ENCODE measurements at regions not wholly inside any gene's neighbourhood (a gene's known extent, or its start where the extent isn't known, plus 50 kb on each side); places are given as distances from the start of the nearest gene placed in this dataset.
"Not testable (repeated sequence)": the region's sequence is repeated elsewhere in the genome, so short reads cannot be mapped to it uniquely, and the experiment has no call there.

DNA sequence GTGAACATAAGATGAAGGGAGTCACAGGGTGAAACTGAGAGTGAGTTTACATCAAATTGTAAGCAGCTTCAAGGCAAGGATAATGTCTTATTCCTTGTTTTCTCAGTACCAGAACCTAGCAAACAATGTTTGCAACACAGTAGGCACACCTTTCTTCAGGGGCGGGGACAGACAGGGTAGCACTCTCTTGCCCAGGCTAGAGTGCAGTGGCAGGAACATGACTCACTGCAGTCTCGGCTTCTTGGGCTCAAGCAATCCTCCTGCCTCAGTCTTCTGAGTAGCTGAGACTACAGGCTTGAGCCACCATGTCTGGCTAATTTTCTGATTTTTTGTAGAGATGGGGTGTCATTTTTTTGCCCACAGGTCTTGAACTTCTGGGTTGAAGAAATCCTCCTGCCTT, 299.8 kb downstream of the CD83 start:
- 73% methylated on average over 2 of the region's 2 CpGs for WGBS (ENCODE audit: low lambda C conversion rate, missing lambda C conversion rate)
- H3K9me3 ChIP-seq (ENCODE audit: low read depth): no peaks in the 10 kb centered on the region
- H3K4me1 ChIP-seq (ENCODE audit: insufficient read depth): no peaks in the 10 kb centered on the region
- H4K20me1 ChIP-seq (ENCODE audit: insufficient read depth, poor library complexity, severe bottlenecking): no peaks in the 10 kb centered on the region
- no peak overlapping the region for H2AFZ ChIP-seq
- no peak overlapping the region for H3K27ac ChIP-seq
- no peaks in the 10 kb centered on the region for H3K27me3 ChIP-seq
- H3K4me3 ChIP-seq: no peak overlapping the region
- no peak overlapping the region for H3K4me2 ChIP-seq
- no peaks in the 10 kb centered on the region for H3K36me3 ChIP-seq (replicated peaks; ENCODE audit: insufficient read depth, low read depth)
- no peak for DNase-seq (ENCODE audit: low spot score)
- H3K79me2 ChIP-seq: no peaks in the 10 kb centered on the region
- no peaks in the 10 kb centered on the region for H3K9me2 ChIP-seq (replicated peaks; ENCODE audit: insufficient read depth)
- no peak for TF ChIP-seq EZH2 (IDR thresholded peaks at IDR 0.05; ENCODE audit: borderline replicate concordance)
- TF ChIP-seq, protein P1, sequence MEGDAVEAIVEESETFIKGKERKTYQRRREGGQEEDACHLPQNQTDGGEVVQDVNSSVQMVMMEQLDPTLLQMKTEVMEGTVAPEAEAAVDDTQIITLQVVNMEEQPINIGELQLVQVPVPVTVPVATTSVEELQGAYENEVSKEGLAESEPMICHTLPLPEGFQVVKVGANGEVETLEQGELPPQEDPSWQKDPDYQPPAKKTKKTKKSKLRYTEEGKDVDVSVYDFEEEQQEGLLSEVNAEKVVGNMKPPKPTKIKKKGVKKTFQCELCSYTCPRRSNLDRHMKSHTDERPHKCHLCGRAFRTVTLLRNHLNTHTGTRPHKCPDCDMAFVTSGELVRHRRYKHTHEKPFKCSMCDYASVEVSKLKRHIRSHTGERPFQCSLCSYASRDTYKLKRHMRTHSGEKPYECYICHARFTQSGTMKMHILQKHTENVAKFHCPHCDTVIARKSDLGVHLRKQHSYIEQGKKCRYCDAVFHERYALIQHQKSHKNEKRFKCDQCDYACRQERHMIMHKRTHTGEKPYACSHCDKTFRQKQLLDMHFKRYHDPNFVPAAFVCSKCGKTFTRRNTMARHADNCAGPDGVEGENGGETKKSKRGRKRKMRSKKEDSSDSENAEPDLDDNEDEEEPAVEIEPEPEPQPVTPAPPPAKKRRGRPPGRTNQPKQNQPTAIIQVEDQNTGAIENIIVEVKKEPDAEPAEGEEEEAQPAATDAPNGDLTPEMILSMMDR (IDR thresholded peaks at IDR 0.05; ENCODE audit: poor library complexity): no peak
- no peak for TF ChIP-seq EZH2phosphoT487 (IDR thresholded peaks at IDR 0.05; ENCODE audit: low read depth, severe bottlenecking, unreplicated experiment)

DNA sequence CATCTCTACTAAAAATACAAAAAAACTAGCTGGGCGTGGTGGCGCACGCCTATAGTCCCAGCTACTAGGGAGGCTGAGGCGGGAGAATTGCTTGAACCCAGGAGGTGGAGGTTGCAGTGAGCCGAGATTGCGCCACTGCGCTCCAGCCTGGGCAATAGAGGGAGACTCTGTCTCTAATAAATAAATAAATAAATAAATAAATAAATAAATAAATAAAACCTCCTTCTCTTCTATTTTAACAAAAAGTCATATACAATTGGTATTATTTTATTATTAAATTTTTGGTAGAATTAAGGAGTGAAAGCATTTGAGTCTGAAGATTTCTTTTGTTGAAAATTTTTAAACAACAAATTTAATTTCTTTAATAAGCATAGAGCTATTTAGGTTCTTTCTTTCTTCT, 301.7 kb downstream of the CD83 start:
- not testable (repeated sequence) for H4K20me1 ChIP-seq (ENCODE audit: insufficient read depth, poor library complexity, severe bottlenecking); DNase-seq (ENCODE audit: low spot score); H3K79me2 ChIP-seq; H3K4me3 ChIP-seq; H3K4me2 ChIP-seq; H2AFZ ChIP-seq; H3K27me3 ChIP-seq; H3K9me2 ChIP-seq (replicated peaks; ENCODE audit: insufficient read depth); H3K27ac ChIP-seq; H3K4me1 ChIP-seq (ENCODE audit: insufficient read depth); H3K36me3 ChIP-seq (replicated peaks; ENCODE audit: insufficient read depth, low read depth); H3K9me3 ChIP-seq (ENCODE audit: low read depth)
- 97% methylated on average over 7 of the region's 7 CpGs for WGBS (ENCODE audit: low lambda C conversion rate, missing lambda C conversion rate)

DNA sequence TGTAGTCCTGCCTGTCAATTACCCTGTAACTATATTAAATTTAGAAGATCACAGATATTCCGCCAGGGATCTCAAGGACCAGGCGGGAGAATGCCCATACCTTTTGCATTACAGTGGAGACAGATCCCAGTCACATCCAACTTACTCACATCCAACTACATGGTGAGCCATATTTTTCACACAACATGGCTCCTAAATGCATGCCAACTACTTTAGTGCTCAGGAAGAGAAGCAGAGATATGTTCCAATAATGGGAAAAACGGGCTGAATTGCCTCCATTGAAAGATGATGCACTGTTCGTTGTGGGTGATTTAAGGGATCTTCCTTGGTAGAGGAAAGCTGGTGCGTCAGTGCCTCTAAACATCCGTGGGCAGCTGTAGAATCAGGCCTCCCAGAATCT, 304.5 kb downstream of the CD83 start:
- TF ChIP-seq, protein P1 (IDR thresholded peaks at IDR 0.05; ENCODE audit: poor library complexity): no peak
- TF ChIP-seq EZH2 (IDR thresholded peaks at IDR 0.05; ENCODE audit: borderline replicate concordance): no peak
- no peak for TF ChIP-seq EZH2phosphoT487 (IDR thresholded peaks at IDR 0.05; ENCODE audit: low read depth, severe bottlenecking, unreplicated experiment)
- no peak overlapping the region for H2AFZ ChIP-seq
- no peak overlapping the region for H3K4me2 ChIP-seq
- H4K20me1 ChIP-seq (ENCODE audit: insufficient read depth, poor library complexity, severe bottlenecking): no peaks in the 10 kb centered on the region
- 97% methylated on average over 6 of the region's 6 CpGs for WGBS (ENCODE audit: low lambda C conversion rate, missing lambda C conversion rate)
- no peak for DNase-seq (ENCODE audit: low spot score)
- no peaks in the 10 kb centered on the region for H3K4me1 ChIP-seq (ENCODE audit: insufficient read depth)
- H3K9me3 ChIP-seq (ENCODE audit: low read depth): no peaks in the 10 kb centered on the region
- no peaks in the 10 kb centered on the region for H3K79me2 ChIP-seq
- no peak overlapping the region for H3K27ac ChIP-seq
- no peaks in the 10 kb centered on the region for H3K27me3 ChIP-seq
- no peaks in the 10 kb centered on the region for H3K9me2 ChIP-seq (replicated peaks; ENCODE audit: insufficient read depth)
- no peaks in the 10 kb centered on the region for H3K36me3 ChIP-seq (replicated peaks; ENCODE audit: insufficient read depth, low read depth)
- H3K4me3 ChIP-seq: no peak overlapping the region

DNA sequence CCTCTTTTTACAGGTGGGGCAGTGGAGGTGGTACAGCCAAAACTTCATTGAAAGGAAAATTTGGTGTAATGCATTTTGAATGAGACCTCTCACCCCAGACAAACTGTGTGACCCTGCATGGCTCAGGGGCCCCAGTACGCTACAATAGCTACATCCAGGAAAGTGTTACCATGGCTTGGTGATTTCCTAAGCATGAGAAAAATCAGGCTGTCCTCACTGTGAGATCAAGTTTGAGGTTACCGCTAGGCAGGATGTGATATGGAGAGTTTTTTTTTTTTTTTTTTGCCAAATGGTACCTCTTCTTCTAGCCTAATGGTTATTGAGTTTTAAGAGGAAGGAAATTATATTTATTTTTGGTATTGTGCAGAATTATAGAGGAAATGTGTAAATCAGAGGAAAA, 305.3 kb downstream of the CD83 start:
- Histone ChIP-seq H3K9me3 (ENCODE audit: low read depth) (no peaks in the 10 kb centered on the region), H3K4me1 (ENCODE audit: insufficient read depth) (no peaks in the 10 kb centered on the region), H3K27ac (no peak overlapping the region), H3K27me3 (no peaks in the 10 kb centered on the region), H3K79me2 (no peaks in the 10 kb centered on the region), H2AFZ (no peak overlapping the region), H4K20me1 (ENCODE audit: insufficient read depth, poor library complexity, severe bottlenecking) (no peaks in the 10 kb centered on the region), H3K9me2 (replicated peaks; ENCODE audit: insufficient read depth) (no peaks in the 10 kb centered on the region), H3K4me3 (no peak overlapping the region), H3K36me3 (replicated peaks; ENCODE audit: insufficient read depth, low read depth) (no peaks in the 10 kb centered on the region), H3K4me2 (no peak overlapping the region)
- WGBS (ENCODE audit: low lambda C conversion rate, missing lambda C conversion rate): 97% methylated on average over 2 of the region's 2 CpGs
- TF ChIP-seq EZH2 (IDR thresholded peaks at IDR 0.05; ENCODE audit: borderline replicate concordance): no peak
- TF ChIP-seq, protein P1 (IDR thresholded peaks at IDR 0.05; ENCODE audit: poor library complexity): no peak
- no peak for TF ChIP-seq EZH2phosphoT487 (IDR thresholded peaks at IDR 0.05; ENCODE audit: low read depth, severe bottlenecking, unreplicated experiment)
- no peak for DNase-seq (ENCODE audit: low spot score)
